H9 (cell line): ENCODE measurements at regions not wholly inside any gene's neighbourhood (a gene's known extent, or its start where the extent isn't known, plus 50 kb on each side); places are given as distances from the start of the nearest gene placed in this dataset.

Experiments
- DNase-seq: peaks from one replicate; pipeline ENCODE4 v3.0.0-alpha.2; 2017
- H2AFZ ChIP-seq: one replicate; pipeline ENCODE4 v1.6.1; 2013; ENCODE audit warnings: mild to moderate bottlenecking, low read length, control low read depth, moderate library complexity
- H2AK5ac ChIP-seq: 2 replicates; pipeline ENCODE4 v1.6.1; 2013; ENCODE audit warnings: low read length, control low read depth, mixed read lengths; ENCODE audit not compliant: insufficient read length
- H2BK120ac ChIP-seq: one replicate; pipeline ENCODE4 v1.6.1; 2013; ENCODE audit warnings: low read depth, mild to moderate bottlenecking, low read length, control low read depth, inconsistent platforms; ENCODE audit not compliant: poor library complexity, severe bottlenecking
- H2BK12ac ChIP-seq: 2 replicates; pipeline ENCODE4 v1.6.1; 2013; ENCODE audit warnings: low read length, control low read depth, mixed read lengths, low read depth; ENCODE audit not compliant: insufficient read length
- H2BK15ac ChIP-seq: 2 replicates; pipeline ENCODE4 v1.6.1; 2013; ENCODE audit warnings: low read depth, low read length, control low read depth
- H2BK20ac ChIP-seq: one replicate; pipeline ENCODE4 v1.6.1; 2013; ENCODE audit warnings: low read depth, mild to moderate bottlenecking, low read length, control low read depth, inconsistent platforms; ENCODE audit not compliant: poor library complexity, severe bottlenecking
- H2BK5ac ChIP-seq: 2 replicates; pipeline ENCODE4 v1.6.1; 2013; ENCODE audit warnings: low read length, control low read depth, mixed read lengths; ENCODE audit not compliant: insufficient read length
- H3K14ac ChIP-seq: 2 replicates; pipeline ENCODE4 v1.6.1; 2013; ENCODE audit warnings: low read length, control low read depth; ENCODE audit not compliant: insufficient read depth
- H3K18ac ChIP-seq: 2 replicates; pipeline ENCODE4 v1.6.1; 2013; ENCODE audit warnings: low read depth, mild to moderate bottlenecking, mixed read lengths, low read length, control low read depth; ENCODE audit not compliant: insufficient read length
- H3K23ac ChIP-seq: 2 replicates; pipeline ENCODE4 v1.6.1; 2013; ENCODE audit warnings: low read length, control low read depth, mixed read lengths, low read depth; ENCODE audit not compliant: insufficient read length
- H3K23me2 ChIP-seq: 2 replicates; pipeline ENCODE4 v1.6.1; 2013; ENCODE audit warnings: low read depth, mild to moderate bottlenecking, mixed read lengths, low read length, control low read depth; ENCODE audit not compliant: insufficient read length, poor library complexity, severe bottlenecking
- H3K27ac ChIP-seq: 2 replicates; pipeline ENCODE4 v1.5.1; 2013; ENCODE audit warnings: low read length, control low read depth, mixed read lengths, low read depth; ENCODE audit not compliant: insufficient read length
- H3K27me3 ChIP-seq: 2 replicates; pipeline ENCODE4 v1.6.1; 2013; ENCODE audit warnings: low read length, control low read depth, inconsistent platforms; ENCODE audit not compliant: insufficient read depth
- H3K4ac ChIP-seq: 2 replicates; pipeline ENCODE4 v1.6.1; 2013; ENCODE audit warnings: low read depth, mild to moderate bottlenecking, control low read depth, inconsistent platforms, low read length, moderate library complexity
- H3K4me1 ChIP-seq: 2 replicates; pipeline ENCODE4 v1.6.1; 2013; ENCODE audit warnings: low read length, control low read depth, inconsistent platforms; ENCODE audit not compliant: insufficient read depth
- H3K4me2 ChIP-seq: 2 replicates; pipeline ENCODE4 v1.6.1; 2013; ENCODE audit warnings: low read length, control low read depth, mixed read lengths; ENCODE audit not compliant: insufficient read length, insufficient read depth
- H3K56ac ChIP-seq: 2 replicates; pipeline ENCODE4 v1.6.1; 2013; ENCODE audit warnings: low read depth, mild to moderate bottlenecking, mixed read lengths, low read length, control low read depth; ENCODE audit not compliant: insufficient read length
- H3K79me1 ChIP-seq: 2 replicates; pipeline ENCODE4 v1.6.1; 2013; ENCODE audit warnings: low read depth, mild to moderate bottlenecking, moderate library complexity, low read length, control low read depth, inconsistent platforms; ENCODE audit not compliant: insufficient read depth, poor library complexity, severe bottlenecking
- H3K79me2 ChIP-seq: 2 replicates; pipeline ENCODE4 v1.6.1; 2013; ENCODE audit warnings: low read length, control low read depth, inconsistent platforms; ENCODE audit not compliant: insufficient read depth
- H3K9ac ChIP-seq: 2 replicates; pipeline ENCODE4 v1.6.1; 2013; ENCODE audit warnings: low read length, control low read depth, mixed read lengths; ENCODE audit not compliant: insufficient read length; ENCODE audit errors: extremely low read depth
- H3K9me3 ChIP-seq: one replicate; pipeline ENCODE4 v1.6.1; 2013; ENCODE audit warnings: low read depth, low read length, inconsistent platforms; ENCODE audit not compliant: control insufficient read depth
- H3T11ph ChIP-seq: one replicate; pipeline ENCODE4 v1.6.1; 2013; ENCODE audit warnings: mild to moderate bottlenecking, low read length, control low read depth, inconsistent platforms
- H4K20me1 ChIP-seq: one replicate; pipeline ENCODE4 v1.6.1; 2013; ENCODE audit not compliant: control insufficient read depth, insufficient read length, insufficient read depth
- H4K5ac ChIP-seq: 2 replicates; pipeline ENCODE4 v1.6.1; 2013; ENCODE audit warnings: low read depth, mild to moderate bottlenecking, mixed read lengths, low read length, control low read depth; ENCODE audit not compliant: insufficient read length
- H4K8ac ChIP-seq: replicated peaks from 2 replicates; pipeline ENCODE4 v1.6.1; 2013; ENCODE audit warnings: low read length, control low read depth, mixed read lengths, low read depth; ENCODE audit not compliant: insufficient read length
- H4K91ac ChIP-seq: 2 replicates; pipeline ENCODE4 v1.6.1; 2013; ENCODE audit warnings: low read depth, mild to moderate bottlenecking, moderate library complexity, mixed read lengths, low read length, control low read depth; ENCODE audit not compliant: insufficient read length
- H3K27ac Mint-ChIP-seq, 3 experiments: 2 replicates in 2 of 3; 3 replicates in 1 of 3; pipeline ENCODE4 v1.8.0; 2020 to 2021; ENCODE audit warnings: mixed read lengths in 3 of 3, mild to moderate bottlenecking in 1 of 3, moderate library complexity in 1 of 3
- H3K27me3 Mint-ChIP-seq: 2 replicates; pipeline ENCODE4 v1.8.0; 2021; ENCODE audit warnings: low read depth, mild to moderate bottlenecking, moderate library complexity, mixed read lengths
- H3K36me3 Mint-ChIP-seq, 3 experiments: 2 replicates in 2 of 3; 3 replicates in 1 of 3; pipeline ENCODE4 v1.8.0; 2020 to 2021; ENCODE audit warnings: low read depth in 3 of 3, mixed read lengths in 3 of 3; ENCODE audit not compliant: insufficient read depth in 1 of 3
- H3K4me1 Mint-ChIP-seq, 2 experiments: 2 replicates each; pipeline ENCODE4 v1.8.0; 2020; ENCODE audit warnings: mixed read lengths in 2 of 2
- H3K4me3 Mint-ChIP-seq, 2 experiments: 2 replicates in 1 of 2; 3 replicates in 1 of 2; pipeline ENCODE4 v1.8.0; 2020 to 2021; ENCODE audit warnings: mild to moderate bottlenecking in 2 of 2, mixed read lengths in 2 of 2, moderate library complexity in 1 of 2
- H3K9me3 Mint-ChIP-seq, 2 experiments: 2 replicates in 1 of 2; 3 replicates in 1 of 2; pipeline ENCODE4 v1.8.0; 2020; ENCODE audit warnings: mild to moderate bottlenecking in 2 of 2, mixed read lengths in 2 of 2, moderate library complexity in 1 of 2
- WGBS: extraction: QIAGEN DNeasy Blood & Tissue Kit; methylation state at CpG from one replicate; pipeline ENCODE4 v1.1.7; 2013; ENCODE audit warnings: missing lambda C conversion rate, low lambda C conversion rate, mixed read lengths; ENCODE audit not compliant: insufficient read length; ENCODE audit errors: extremely low coverage; 5-methylcytosine and 5-hydroxymethylcytosine counted together
- TF ChIP-seq, protein P1 (sequence below): fragments of 200-600 bp; sonication (generic); conservative IDR thresholded peaks from 3 replicates; pipeline ENCODE4 v1.8.0; 2021; ENCODE audit warnings: antibody characterized with exemption, mild to moderate bottlenecking

DNA sequence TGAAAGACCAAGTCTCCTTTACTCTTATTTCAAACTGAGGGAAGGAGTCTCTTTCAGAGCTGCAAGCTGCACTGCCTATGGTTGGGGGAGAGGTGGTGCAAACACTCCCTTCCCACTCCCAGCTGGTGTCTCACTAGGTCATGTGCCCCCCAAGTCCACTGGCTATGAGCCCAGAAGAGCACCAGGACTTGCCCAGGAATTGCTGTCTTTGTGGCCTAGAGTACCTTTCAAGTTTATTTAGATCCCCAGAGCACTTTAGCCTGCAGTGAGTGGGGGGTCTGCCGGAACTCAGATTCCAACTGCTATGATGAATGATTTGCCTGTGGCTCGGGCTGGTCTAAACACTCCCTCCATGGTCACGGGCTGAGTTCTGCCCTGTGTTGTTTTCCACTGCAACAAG is 192.6 kb upstream of the CITED2 start:
- Histone ChIP-seq H2BK12ac (no peak overlapping the region), H3K27me3 (no peaks in the 10 kb centered on the region), H3K23ac (no peak overlapping the region), H4K5ac (no peak overlapping the region), H3K56ac (no peak overlapping the region), H3T11ph (no peak overlapping the region), H2AK5ac (no peak overlapping the region), H4K91ac (no peak overlapping the region), H3K18ac (no peak overlapping the region), H3K23me2 (no peaks in the 10 kb centered on the region), H4K20me1 (no peaks in the 10 kb centered on the region), H3K4me2 (no peak overlapping the region), H2AFZ (no peak overlapping the region), H3K79me1 (no peaks in the 10 kb centered on the region), H3K79me2 (no peaks in the 10 kb centered on the region), H3K4ac (no peak overlapping the region), H3K9ac (no peak overlapping the region), H2BK20ac (no peak overlapping the region), H2BK15ac (no peak overlapping the region), H2BK5ac (no peak overlapping the region), H3K14ac (no peak overlapping the region), H3K27ac (no peak overlapping the region), H3K4me1 (no peaks in the 10 kb centered on the region), H3K9me3 (no peaks in the 10 kb centered on the region), H2BK120ac (no peak overlapping the region), H4K8ac (no peak overlapping the region)
- no peak overlapping the region for H3K27ac Mint-ChIP-seq
- DNase-seq: no peak
- TF ChIP-seq, protein P1, sequence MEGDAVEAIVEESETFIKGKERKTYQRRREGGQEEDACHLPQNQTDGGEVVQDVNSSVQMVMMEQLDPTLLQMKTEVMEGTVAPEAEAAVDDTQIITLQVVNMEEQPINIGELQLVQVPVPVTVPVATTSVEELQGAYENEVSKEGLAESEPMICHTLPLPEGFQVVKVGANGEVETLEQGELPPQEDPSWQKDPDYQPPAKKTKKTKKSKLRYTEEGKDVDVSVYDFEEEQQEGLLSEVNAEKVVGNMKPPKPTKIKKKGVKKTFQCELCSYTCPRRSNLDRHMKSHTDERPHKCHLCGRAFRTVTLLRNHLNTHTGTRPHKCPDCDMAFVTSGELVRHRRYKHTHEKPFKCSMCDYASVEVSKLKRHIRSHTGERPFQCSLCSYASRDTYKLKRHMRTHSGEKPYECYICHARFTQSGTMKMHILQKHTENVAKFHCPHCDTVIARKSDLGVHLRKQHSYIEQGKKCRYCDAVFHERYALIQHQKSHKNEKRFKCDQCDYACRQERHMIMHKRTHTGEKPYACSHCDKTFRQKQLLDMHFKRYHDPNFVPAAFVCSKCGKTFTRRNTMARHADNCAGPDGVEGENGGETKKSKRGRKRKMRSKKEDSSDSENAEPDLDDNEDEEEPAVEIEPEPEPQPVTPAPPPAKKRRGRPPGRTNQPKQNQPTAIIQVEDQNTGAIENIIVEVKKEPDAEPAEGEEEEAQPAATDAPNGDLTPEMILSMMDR: no peak
- no peaks in the 10 kb centered on the region; a peak in 1 of 7 replicates for H3K36me3 Mint-ChIP-seq
- no CpG with 5 or more reads among the region's 3 CpGs for whole genome bisulfite sequencing
- no peak overlapping the region for H3K4me3 Mint-ChIP-seq
- H3K4me1 Mint-ChIP-seq: peaks cover 0 to 4% of the 10 kb centered on the region in 2 experiments; a peak in 1 of 4 replicates
- no peaks in the 10 kb centered on the region for H3K9me3 Mint-ChIP-seq
- no peaks in the 10 kb centered on the region for H3K27me3 Mint-ChIP-seq
